22Rv1 (cell line): ENCODE measurements at regions not wholly inside any gene's neighbourhood (a gene's known extent, or its start where the extent isn't known, plus 50 kb on each side); places are given as distances from the start of the nearest gene placed in this dataset.

ENCODE experiments used
- H3K27ac ChIP-seq: fragments of 450-650 bp; 2 replicates; pipeline ENCODE4 v1.5.1; 2017
- CTCF ChIP-seq: fragments of 450-650 bp; IDR thresholded peaks from 2 replicates; pipeline ENCODE4 v1.5.1; 2017; ENCODE audit warnings: mild to moderate bottlenecking
- ZFX ChIP-seq: fragments of 450-650 bp; IDR thresholded peaks from 2 replicates; pipeline ENCODE4 v1.6.1; 2017; ENCODE audit warnings: antibody characterized with exemption, borderline replicate concordance

GRCh38 chr3:110254591-110254990, 817.0 kb upstream of the NECTIN3 start:
- H3K27ac ChIP-seq = no peak overlapping the region
- no peak for TF ChIP-seq CTCF
- no peak for TF ChIP-seq ZFX

- no peak overlapping the region for H3K27ac ChIP-seq
- TF ChIP-seq CTCF (no peak), ZFX (no peak)
Measured at GRCh38 chr3:110261141-110261540, 810.5 kb upstream of the NECTIN3 start.

GRCh38 chr3:110262896-110263295, 808.7 kb upstream of the NECTIN3 start:
- TF ChIP-seq ZFX (no peak), CTCF (no peak)
- H3K27ac ChIP-seq = no peak overlapping the region

GRCh38 chr3:110265302-110265701, 806.3 kb upstream of the NECTIN3 start:
- H3K27ac ChIP-seq = no peak overlapping the region
- no peak for TF ChIP-seq CTCF
- TF ChIP-seq ZFX = no peak

GRCh38 chr3:110267304-110267845, 804.2 kb upstream of the NECTIN3 start:
- H3K27ac ChIP-seq = no peak overlapping the region
- TF ChIP-seq CTCF (no peak), ZFX (no peak)

- no peak overlapping the region for H3K27ac ChIP-seq
- TF ChIP-seq ZFX (no peak), CTCF (no peak)
Measured at GRCh38 chr3:110272525-110272924, 799.1 kb upstream of the NECTIN3 start.

- no peak overlapping the region for H3K27ac ChIP-seq
- TF ChIP-seq ZFX = no peak
- no peak for TF ChIP-seq CTCF
Measured at GRCh38 chr3:110291886-110292501, 779.6 kb upstream of the NECTIN3 start.
